Parathyroid adenoma (tissue), 2 donors: ENCODE measurements at regions not wholly inside any gene's neighbourhood (a gene's known extent, or its start where the extent isn't known, plus 50 kb on each side); places are given as distances from the start of the nearest gene placed in this dataset.

Experiments used
- H2AFZ ChIP-seq: fragments of 300-600 bp; sonication (generic); one replicate; pipeline ENCODE4 v1.7.0; 2017; ENCODE audit warnings: antibody characterized with exemption, mild to moderate bottlenecking
- H3K27ac ChIP-seq: fragments of 300-600 bp; sonication (generic); one replicate; pipeline ENCODE4 v1.7.0; 2017
- H3K27me3 ChIP-seq: fragments of 300-600 bp; sonication (generic); one replicate; pipeline ENCODE4 v1.7.0; 2017; ENCODE audit warnings: low read length; ENCODE audit not compliant: control insufficient read depth, insufficient read depth
- H3K36me3 ChIP-seq: fragments of 300-600 bp; sonication (generic); one replicate; pipeline ENCODE4 v1.7.0; 2017; ENCODE audit warnings: low read length; ENCODE audit not compliant: control insufficient read depth, insufficient read depth
- H3K4me1 ChIP-seq: fragments of 300-600 bp; sonication (generic); one replicate; pipeline ENCODE4 v1.7.0; 2017; ENCODE audit warnings: control low read depth
- H3K4me2 ChIP-seq: fragments of 300-600 bp; sonication (generic); one replicate; pipeline ENCODE4 v1.7.0; 2017; ENCODE audit warnings: low read length
- H3K4me3 ChIP-seq: fragments of 300-600 bp; sonication (generic); one replicate; pipeline ENCODE4 v1.7.0; 2017; ENCODE audit warnings: low read depth, low read length
- H3K79me2 ChIP-seq: fragments of 300-600 bp; sonication (generic); one replicate; pipeline ENCODE4 v1.7.0; 2017; ENCODE audit warnings: control low read depth
- H3K9ac ChIP-seq: fragments of 300-600 bp; sonication (generic); one replicate; pipeline ENCODE4 v1.7.0; 2017; ENCODE audit warnings: mild to moderate bottlenecking
- H3K9me3 ChIP-seq: fragments of 300-600 bp; sonication (generic); one replicate; pipeline ENCODE4 v1.7.0; 2017; ENCODE audit warnings: low read length; ENCODE audit not compliant: control insufficient read depth
- TF ChIP-seq, protein P1 (sequence below): fragments of 300-600 bp; sonication (generic); IDR thresholded peaks from one replicate; pipeline ENCODE4 v1.7.0; 2017; ENCODE audit warnings: antibody characterized with exemption, mild to moderate bottlenecking
- donor health status: primary hyperparathyroidism.

DNA sequence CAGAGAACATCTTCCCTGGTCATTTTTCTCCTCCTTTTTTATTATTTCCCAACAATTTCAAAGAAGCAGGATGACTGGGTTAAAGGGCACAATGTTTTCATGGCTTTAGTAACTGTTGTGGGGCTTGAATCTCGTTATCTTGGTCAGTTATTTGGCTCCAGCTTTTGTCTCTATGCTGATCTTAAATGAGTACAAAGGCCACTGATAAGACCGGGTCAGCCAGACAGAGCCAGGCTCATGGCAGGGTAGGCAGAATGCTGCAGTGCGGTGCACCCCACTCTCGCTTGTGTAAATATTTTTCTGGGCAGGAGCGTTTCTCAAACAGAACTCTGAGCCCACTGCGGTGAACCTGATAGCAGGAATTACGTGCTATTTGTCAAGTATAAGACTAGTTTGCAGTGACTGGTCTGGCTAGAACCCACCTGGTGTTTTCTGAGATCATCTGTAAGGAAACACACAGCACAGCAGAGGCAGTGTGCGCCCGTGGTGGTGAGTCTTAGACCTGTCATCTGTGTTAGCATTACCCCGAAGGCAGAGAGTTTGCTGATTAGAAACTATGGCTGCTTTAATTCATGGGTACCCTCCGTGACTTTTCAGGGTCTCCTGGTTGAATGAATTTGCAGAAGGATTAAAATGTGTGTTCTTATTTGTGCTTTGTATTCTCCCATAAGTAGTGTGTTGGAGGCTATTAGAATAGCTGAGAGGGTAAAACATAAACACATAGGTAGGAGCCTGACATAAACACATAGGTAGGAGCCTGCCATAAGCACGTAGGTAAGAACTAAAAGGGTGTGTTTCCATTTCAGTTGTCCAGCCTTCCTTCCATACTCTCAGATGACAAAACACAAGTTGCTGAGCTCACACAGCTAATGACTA is 158.6 kb upstream of the DMRT1 start:
- Histone ChIP-seq H3K4me3 (no peak overlapping the region), H3K9ac (no peak overlapping the region), H3K4me1 (no peaks in the 10 kb centered on the region), H3K36me3 (no peaks in the 10 kb centered on the region), H3K9me3 (no peaks in the 10 kb centered on the region), H3K27ac (no peak overlapping the region), H3K4me2 (no peak overlapping the region), H2AFZ (no peak overlapping the region), H3K27me3 (no peaks in the 10 kb centered on the region), H3K79me2 (no peaks in the 10 kb centered on the region)
- TF ChIP-seq, protein P1, sequence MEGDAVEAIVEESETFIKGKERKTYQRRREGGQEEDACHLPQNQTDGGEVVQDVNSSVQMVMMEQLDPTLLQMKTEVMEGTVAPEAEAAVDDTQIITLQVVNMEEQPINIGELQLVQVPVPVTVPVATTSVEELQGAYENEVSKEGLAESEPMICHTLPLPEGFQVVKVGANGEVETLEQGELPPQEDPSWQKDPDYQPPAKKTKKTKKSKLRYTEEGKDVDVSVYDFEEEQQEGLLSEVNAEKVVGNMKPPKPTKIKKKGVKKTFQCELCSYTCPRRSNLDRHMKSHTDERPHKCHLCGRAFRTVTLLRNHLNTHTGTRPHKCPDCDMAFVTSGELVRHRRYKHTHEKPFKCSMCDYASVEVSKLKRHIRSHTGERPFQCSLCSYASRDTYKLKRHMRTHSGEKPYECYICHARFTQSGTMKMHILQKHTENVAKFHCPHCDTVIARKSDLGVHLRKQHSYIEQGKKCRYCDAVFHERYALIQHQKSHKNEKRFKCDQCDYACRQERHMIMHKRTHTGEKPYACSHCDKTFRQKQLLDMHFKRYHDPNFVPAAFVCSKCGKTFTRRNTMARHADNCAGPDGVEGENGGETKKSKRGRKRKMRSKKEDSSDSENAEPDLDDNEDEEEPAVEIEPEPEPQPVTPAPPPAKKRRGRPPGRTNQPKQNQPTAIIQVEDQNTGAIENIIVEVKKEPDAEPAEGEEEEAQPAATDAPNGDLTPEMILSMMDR: no peak

DNA sequence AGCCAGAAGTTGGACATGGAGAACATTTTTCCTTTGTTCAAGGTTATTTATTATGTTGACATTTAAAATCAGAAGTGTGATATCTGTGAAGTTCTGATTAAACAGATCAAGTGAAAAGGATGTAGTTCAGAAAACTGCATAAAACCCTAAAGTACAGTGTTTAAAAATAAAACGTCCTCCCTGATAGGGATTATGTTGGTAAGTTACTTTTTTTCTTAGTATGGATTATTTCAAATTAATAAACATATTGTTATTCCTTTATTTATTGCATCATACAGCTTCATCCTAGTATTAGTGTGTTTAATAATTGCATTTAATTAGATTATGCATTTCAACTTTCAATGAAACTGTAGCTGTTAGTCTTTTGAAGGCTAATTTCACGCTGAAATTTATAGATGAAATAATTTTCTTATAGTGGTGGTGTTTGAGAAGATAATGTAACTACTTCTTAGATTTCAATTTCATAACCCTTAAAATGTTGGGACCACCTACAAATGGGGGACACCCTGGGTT is 157.9 kb upstream of the DMRT1 start:
- Histone ChIP-seq H3K36me3 (no peaks in the 10 kb centered on the region), H3K27ac (no peak overlapping the region), H3K4me2 (no peak overlapping the region), H3K4me1 (no peaks in the 10 kb centered on the region), H3K79me2 (no peaks in the 10 kb centered on the region), H3K4me3 (no peak overlapping the region), H3K27me3 (no peaks in the 10 kb centered on the region), H3K9me3 (no peaks in the 10 kb centered on the region), H2AFZ (no peak overlapping the region), H3K9ac (no peak overlapping the region)
- TF ChIP-seq, protein P1: no peak

- Histone ChIP-seq H2AFZ (no peak overlapping the region), H3K9me3 (no peaks in the 10 kb centered on the region), H3K27me3 (no peaks in the 10 kb centered on the region), H3K4me3 (no peak overlapping the region), H3K36me3 (no peaks in the 10 kb centered on the region), H3K79me2 (no peaks in the 10 kb centered on the region), H3K4me2 (no peak overlapping the region), H3K27ac (no peak overlapping the region), H3K4me1 (no peaks in the 10 kb centered on the region), H3K9ac (no peak overlapping the region)
- TF ChIP-seq, protein P1: no peak
Observed at GRCh38 chr9:684054-684890, 157.2 kb upstream of the DMRT1 start.

DNA sequence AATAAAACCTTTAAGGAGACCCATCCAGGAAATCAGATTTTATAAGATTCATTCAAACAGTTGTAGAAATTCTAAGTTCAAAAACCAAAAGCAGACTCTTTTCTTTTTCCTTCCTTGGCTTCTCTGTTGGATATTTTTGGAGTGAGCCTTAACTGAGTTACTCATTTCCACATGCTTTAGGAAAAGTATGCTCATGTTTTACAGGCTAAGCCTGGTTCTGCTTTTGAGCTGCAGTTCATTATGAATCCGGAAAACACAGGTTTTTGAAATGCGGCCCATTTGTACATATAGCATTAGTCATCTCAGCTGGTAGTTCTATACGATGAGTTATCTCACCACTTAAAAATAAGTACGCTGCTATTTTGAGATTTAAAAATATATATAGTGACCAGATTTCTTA is 156.6 kb upstream of the DMRT1 start:
- no peaks in the 10 kb centered on the region for H3K4me1 ChIP-seq
- TF ChIP-seq, protein P1: no peak
- H3K9ac ChIP-seq: no peak overlapping the region
- no peaks in the 10 kb centered on the region for H3K27me3 ChIP-seq
- no peak overlapping the region for H3K4me3 ChIP-seq
- no peak overlapping the region for H3K4me2 ChIP-seq
- H3K36me3 ChIP-seq: no peaks in the 10 kb centered on the region
- no peaks in the 10 kb centered on the region for H3K9me3 ChIP-seq
- H2AFZ ChIP-seq: no peak overlapping the region
- no peaks in the 10 kb centered on the region for H3K79me2 ChIP-seq
- no peak overlapping the region for H3K27ac ChIP-seq
